ENCODE measurements at regions not wholly inside any gene's neighbourhood (a gene's known extent, or its start where the extent isn't known, plus 50 kb on each side); places are given as distances from the start of the nearest gene placed in this dataset.

- Histone ChIP-seq H3K4me2 (peak overlapping the region; percentile 21; the same call in 1 of the 2 replicates), H3K9ac (peak overlapping the region; percentile 8; the same call in 1 of the 2 replicates)
- 54% methylated on average over 3 of the region's 3 CpGs for WGBS (ENCODE audit: low lambda C conversion rate)
These were observed 201.7 kb upstream of the PREP start for GRCh38 chr6:105604587-105604884.

DNA sequence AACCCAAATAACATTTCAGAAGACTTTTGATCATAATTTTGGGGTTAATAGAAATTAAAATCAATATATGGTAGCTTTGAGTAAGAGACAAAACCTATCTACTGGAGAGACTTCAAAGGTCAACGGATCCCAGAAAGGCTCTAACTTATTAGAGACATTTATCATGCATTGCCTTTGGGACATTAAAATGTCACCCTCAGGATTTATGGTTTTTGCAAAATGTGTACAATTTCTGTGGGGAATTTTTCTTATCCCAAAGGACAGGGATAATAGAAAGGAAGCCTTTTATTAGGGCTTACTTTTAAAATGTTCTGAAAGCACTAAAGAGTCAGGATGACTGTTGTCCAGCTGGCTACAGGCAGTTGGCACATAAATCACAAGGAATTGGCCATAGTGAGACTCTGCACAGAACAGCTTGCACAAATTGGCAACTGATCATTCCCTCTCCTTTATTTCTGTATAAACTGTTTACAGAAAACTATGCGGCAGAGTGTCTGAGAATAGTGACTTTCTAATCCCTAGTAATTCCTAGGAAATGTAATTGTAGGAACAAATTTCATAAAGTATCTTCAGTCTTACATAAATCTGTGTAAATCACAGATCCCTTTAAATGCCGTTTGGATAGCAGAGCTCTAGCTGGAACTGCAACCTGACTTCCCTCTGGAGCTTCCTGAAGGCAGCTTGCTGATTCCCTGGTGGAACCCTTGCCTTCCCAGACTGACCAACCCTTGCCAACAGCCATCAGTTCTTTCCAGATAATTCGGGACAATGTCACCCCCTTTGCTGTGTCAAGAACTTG, 201.1 kb upstream of the PREP start:
- POLR2A ChIA-PET, result no interaction called here
- Histone ChIP-seq H3K36me3 (replicated peaks in 1 of 2; ENCODE audit: control insufficient read depth in 1 of 2, insufficient read depth in 2 of 2, low read length in 1 of 2) (no peaks in the 10 kb centered on the region), H3K9ac (peak overlapping the region; percentile 8; the same call in 1 of the 2 replicates), H3K79me2 (ENCODE audit: insufficient read depth) (no peaks in the 10 kb centered on the region), H2AFZ (ENCODE audit: low read depth) (peak overlapping the region; percentile 64), H3K9me3 (no peaks in the 10 kb centered on the region), H3K4me1 (ENCODE audit: control insufficient read depth in 1 of 2, insufficient read depth in 2 of 2, low read depth in 1 of 2, low read length in 1 of 2) (peaks cover 0 to 29% of the 10 kb centered on the region in 2 experiments), H3K4me3 (ENCODE audit: low read depth in 2 of 2, low read length in 1 of 2) (no peak overlapping the region), H3K27me3 (ENCODE audit: insufficient read depth) (no peaks in the 10 kb centered on the region), H3F3A (replicated peaks; ENCODE audit: insufficient read depth) (peaks cover 24% of the 10 kb centered on the region), H4K20me1 (ENCODE audit: insufficient read depth) (no peaks in the 10 kb centered on the region), H3K4me2 (peak overlapping the region; percentile 21; the same call in 1 of the 2 replicates), H3K9me2 (no peaks in the 10 kb centered on the region), H3K27ac (ENCODE audit: low read depth in 2 of 2, low read length in 1 of 2) (peak overlapping the region; percentile 55 to 67; a peak in 3 of 4 replicates)
- CTCF ChIA-PET, result no interaction called here
- DNase-seq, result no peak
- WGBS (ENCODE audit: low lambda C conversion rate), result 19% methylated on average over 4 of the region's 4 CpGs
- TF ChIP-seq GATA2 (CRISPR knock-in tag; IDR thresholded peaks at IDR 0.05), result no peak
- TF ChIP-seq USF2 (IDR thresholded peaks at IDR 0.05; ENCODE audit: borderline replicate concordance, low read depth, low read length), result no peak
- TF ChIP-seq TCF12 (IDR thresholded peaks at IDR 0.05), result peak; percentile 49; the same call in 1 of the 2 replicates
- no peak for TF ChIP-seq RXRA (IDR thresholded peaks at IDR 0.05; ENCODE audit: borderline replicate concordance, low read depth)
- TF ChIP-seq, protein P1, sequence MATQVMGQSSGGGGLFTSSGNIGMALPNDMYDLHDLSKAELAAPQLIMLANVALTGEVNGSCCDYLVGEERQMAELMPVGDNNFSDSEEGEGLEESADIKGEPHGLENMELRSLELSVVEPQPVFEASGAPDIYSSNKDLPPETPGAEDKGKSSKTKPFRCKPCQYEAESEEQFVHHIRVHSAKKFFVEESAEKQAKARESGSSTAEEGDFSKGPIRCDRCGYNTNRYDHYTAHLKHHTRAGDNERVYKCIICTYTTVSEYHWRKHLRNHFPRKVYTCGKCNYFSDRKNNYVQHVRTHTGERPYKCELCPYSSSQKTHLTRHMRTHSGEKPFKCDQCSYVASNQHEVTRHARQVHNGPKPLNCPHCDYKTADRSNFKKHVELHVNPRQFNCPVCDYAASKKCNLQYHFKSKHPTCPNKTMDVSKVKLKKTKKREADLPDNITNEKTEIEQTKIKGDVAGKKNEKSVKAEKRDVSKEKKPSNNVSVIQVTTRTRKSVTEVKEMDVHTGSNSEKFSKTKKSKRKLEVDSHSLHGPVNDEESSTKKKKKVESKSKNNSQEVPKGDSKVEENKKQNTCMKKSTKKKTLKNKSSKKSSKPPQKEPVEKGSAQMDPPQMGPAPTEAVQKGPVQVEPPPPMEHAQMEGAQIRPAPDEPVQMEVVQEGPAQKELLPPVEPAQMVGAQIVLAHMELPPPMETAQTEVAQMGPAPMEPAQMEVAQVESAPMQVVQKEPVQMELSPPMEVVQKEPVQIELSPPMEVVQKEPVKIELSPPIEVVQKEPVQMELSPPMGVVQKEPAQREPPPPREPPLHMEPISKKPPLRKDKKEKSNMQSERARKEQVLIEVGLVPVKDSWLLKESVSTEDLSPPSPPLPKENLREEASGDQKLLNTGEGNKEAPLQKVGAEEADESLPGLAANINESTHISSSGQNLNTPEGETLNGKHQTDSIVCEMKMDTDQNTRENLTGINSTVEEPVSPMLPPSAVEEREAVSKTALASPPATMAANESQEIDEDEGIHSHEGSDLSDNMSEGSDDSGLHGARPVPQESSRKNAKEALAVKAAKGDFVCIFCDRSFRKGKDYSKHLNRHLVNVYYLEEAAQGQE (IDR thresholded peaks at IDR 0.05; ENCODE audit: low read depth, low read length), result no peak
- TF ChIP-seq, protein P2, sequence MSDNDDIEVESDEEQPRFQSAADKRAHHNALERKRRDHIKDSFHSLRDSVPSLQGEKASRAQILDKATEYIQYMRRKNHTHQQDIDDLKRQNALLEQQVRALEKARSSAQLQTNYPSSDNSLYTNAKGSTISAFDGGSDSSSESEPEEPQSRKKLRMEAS (IDR thresholded peaks at IDR 0.05; ENCODE audit: low read depth), result no peak
- TF ChIP-seq FOXM1 (IDR thresholded peaks at IDR 0.05; ENCODE audit: low read depth), result no peak
- TF ChIP-seq FOSL2 (IDR thresholded peaks at IDR 0.05; ENCODE audit: borderline replicate concordance, low read depth), result no peak

More at GRCh38 chr6:105604587-105604884, 201.7 kb upstream of the PREP start:
- H3F3A ChIP-seq (replicated peaks; ENCODE audit: insufficient read depth), result peaks cover 26% of the 10 kb centered on the region
- DNase-seq, result no peak
- TF ChIP-seq RFX5 (IDR thresholded peaks at IDR 0.05; ENCODE audit: low read length) (no peak), FOSL2 (IDR thresholded peaks at IDR 0.05; ENCODE audit: borderline replicate concordance, low read depth) (no peak), USF2 (IDR thresholded peaks at IDR 0.05; ENCODE audit: borderline replicate concordance, low read depth, low read length) (no peak), PBX3 (IDR thresholded peaks at IDR 0.05) (no peak), GATA2 (CRISPR knock-in tag; IDR thresholded peaks at IDR 0.05) (no peak), TAF1 (IDR thresholded peaks at IDR 0.05; ENCODE audit: borderline replicate concordance, low read depth, low read length) (no peak), SIN3A (IDR thresholded peaks at IDR 0.05; ENCODE audit: borderline replicate concordance, low read depth, low read length) (no peak)
- TF ChIP-seq, protein P3, sequence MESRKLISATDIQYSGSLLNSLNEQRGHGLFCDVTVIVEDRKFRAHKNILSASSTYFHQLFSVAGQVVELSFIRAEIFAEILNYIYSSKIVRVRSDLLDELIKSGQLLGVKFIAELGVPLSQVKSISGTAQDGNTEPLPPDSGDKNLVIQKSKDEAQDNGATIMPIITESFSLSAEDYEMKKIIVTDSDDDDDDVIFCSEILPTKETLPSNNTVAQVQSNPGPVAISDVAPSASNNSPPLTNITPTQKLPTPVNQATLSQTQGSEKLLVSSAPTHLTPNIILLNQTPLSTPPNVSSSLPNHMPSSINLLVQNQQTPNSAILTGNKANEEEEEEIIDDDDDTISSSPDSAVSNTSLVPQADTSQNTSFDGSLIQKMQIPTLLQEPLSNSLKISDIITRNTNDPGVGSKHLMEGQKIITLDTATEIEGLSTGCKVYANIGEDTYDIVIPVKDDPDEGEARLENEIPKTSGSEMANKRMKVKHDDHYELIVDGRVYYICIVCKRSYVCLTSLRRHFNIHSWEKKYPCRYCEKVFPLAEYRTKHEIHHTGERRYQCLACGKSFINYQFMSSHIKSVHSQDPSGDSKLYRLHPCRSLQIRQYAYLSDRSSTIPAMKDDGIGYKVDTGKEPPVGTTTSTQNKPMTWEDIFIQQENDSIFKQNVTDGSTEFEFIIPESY (IDR thresholded peaks at IDR 0.05; ENCODE audit: borderline replicate concordance, low read depth), result no peak
- H3K9me2 ChIP-seq, result no peaks in the 10 kb centered on the region
- POLR2A ChIA-PET, result no interaction called here
- H4K20me1 ChIP-seq (ENCODE audit: insufficient read depth), result no peaks in the 10 kb centered on the region
- peak overlapping the region; percentile 55 to 67; a peak in 3 of 4 replicates for H3K27ac ChIP-seq (ENCODE audit: low read depth in 2 of 2, low read length in 1 of 2)
- H3K4me1 ChIP-seq (ENCODE audit: control insufficient read depth in 1 of 2, insufficient read depth in 2 of 2, low read depth in 1 of 2, low read length in 1 of 2), result peaks cover 2 to 35% of the 10 kb centered on the region in 2 experiments
- H3K4me3 ChIP-seq (ENCODE audit: low read depth in 2 of 2, low read length in 1 of 2), result no peak overlapping the region
- H3K27me3 ChIP-seq (ENCODE audit: insufficient read depth), result no peaks in the 10 kb centered on the region
- no peaks in the 10 kb centered on the region for H3K9me3 ChIP-seq
- H2AFZ ChIP-seq (ENCODE audit: low read depth), result peak overlapping the region; percentile 64; the same call in 1 of the 2 replicates
- H3K36me3 ChIP-seq (replicated peaks in 1 of 2; ENCODE audit: control insufficient read depth in 1 of 2, insufficient read depth in 2 of 2, low read length in 1 of 2), result no peaks in the 10 kb centered on the region
- CTCF ChIA-PET, result no interaction called here
- no peaks in the 10 kb centered on the region for H3K79me2 ChIP-seq (ENCODE audit: insufficient read depth)
